Body of pancreas (tissue), 4 donors: ENCODE measurements at regions not wholly inside any gene's neighbourhood (a gene's known extent, or its start where the extent isn't known, plus 50 kb on each side); places are given as distances from the start of the nearest gene placed in this dataset.

Experiments
- CTCF ChIP-seq, 7 experiments: fragments of 450-650 bp in 4 of 7; fragments of 200-600 bp in 3 of 7; sonication (generic) in 3 of 7; IDR thresholded peaks; one replicate each; pipeline ENCODE4 v1.5.1; 2016 to 2019; ENCODE audit warnings: antibody characterized with exemption in 7 of 7
- POLR2A ChIP-seq, 3 donors: fragments of 450-650 bp; IDR thresholded peaks; one replicate each; pipeline ENCODE4 v1.6.1; 2016; ENCODE audit warnings: antibody characterized with exemption in 3 of 3, mild to moderate bottlenecking in 2 of 3

GRCh38 chr1:29948581-29948980 is 712.3 kb downstream of the PTPRU start:
- TF ChIP-seq CTCF (IDR thresholded peaks at IDR 0.05) (no peak), POLR2A (IDR thresholded peaks at IDR 0.05) (no peak)
